ENCODE measurements at regions not wholly inside any gene's neighbourhood (a gene's known extent, or its start where the extent isn't known, plus 50 kb on each side); places are given as distances from the start of the nearest gene placed in this dataset.
"Not testable (repeated sequence)": the region's sequence is repeated elsewhere in the genome, so short reads cannot be mapped to it uniquely, and the experiment has no call there.

DNA sequence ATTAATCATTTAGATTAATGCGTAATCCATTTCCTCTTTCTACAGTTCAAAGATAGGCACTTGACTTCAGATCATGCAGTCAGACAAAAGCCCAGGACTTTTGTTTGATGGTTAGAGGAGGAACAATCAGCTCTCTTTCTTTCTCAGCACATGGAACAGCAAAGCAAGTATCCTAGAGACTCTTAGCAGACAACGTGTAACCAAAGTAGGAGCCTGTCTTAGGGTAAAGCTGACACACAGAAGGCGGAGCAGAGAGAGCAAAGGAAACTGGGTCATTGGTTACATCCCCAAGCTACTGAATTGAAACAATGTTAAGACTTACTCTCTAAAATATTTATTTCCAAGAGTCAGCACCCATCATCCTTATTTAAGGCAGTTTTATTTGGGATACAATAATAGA, 110.0 kb upstream of the HES1 start:
- no peak overlapping the region for H3K4me3 Mint-ChIP-seq
- H3K9me3 Mint-ChIP-seq, result peaks cover 0 to 5% (median 5%) of the 10 kb centered on the region in 3 donors
- H3K4me1 Mint-ChIP-seq, result peaks cover 6 to 14% (median 9%) of the 10 kb centered on the region in 3 donors
- H3K27me3 Mint-ChIP-seq, result peaks cover 3% of the 10 kb centered on the region
- H3K27ac Mint-ChIP-seq, result no peak overlapping the region
- H3K36me3 Mint-ChIP-seq, result peaks cover 2% of the 10 kb centered on the region

DNA sequence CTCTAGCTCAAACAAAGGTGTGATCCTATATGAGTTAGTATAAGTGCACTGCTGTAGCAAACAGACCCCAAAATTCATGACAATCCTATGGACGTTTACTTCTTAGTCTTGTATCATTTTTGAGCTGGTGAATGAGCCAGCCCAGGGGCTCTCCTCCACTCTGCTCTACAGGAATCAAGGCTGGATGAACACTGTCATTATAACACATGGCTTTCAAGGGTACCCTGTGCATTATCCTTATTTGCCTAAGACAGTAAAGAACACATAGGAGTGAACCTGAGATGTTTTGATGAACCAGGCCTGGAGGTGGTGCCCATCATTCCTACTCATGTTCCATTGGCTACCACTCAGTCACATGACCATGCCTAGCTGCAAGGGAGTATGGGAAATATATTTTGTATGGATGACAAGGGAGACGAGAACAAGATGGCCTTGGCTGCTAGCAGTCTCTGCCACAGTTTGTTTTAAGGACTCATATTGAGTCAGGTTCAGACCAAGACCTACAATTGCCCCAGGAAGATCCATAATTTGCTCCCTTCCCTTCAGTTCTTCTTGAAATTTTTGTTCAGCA, 107.4 kb upstream of the HES1 start:
- H3K27me3 Mint-ChIP-seq, result peaks cover 13% of the 10 kb centered on the region
- peak overlapping the region in 1 of 3 donors; percentile 14 for H3K27ac Mint-ChIP-seq
- H3K4me1 Mint-ChIP-seq, result peaks cover 19 to 30% (median 21%) of the 10 kb centered on the region in 3 donors
- H3K36me3 Mint-ChIP-seq, result peaks cover 2% of the 10 kb centered on the region
- no peak overlapping the region for H3K4me3 Mint-ChIP-seq
- peaks cover 0 to 5% (median 4%) of the 10 kb centered on the region in 3 donors for H3K9me3 Mint-ChIP-seq

DNA sequence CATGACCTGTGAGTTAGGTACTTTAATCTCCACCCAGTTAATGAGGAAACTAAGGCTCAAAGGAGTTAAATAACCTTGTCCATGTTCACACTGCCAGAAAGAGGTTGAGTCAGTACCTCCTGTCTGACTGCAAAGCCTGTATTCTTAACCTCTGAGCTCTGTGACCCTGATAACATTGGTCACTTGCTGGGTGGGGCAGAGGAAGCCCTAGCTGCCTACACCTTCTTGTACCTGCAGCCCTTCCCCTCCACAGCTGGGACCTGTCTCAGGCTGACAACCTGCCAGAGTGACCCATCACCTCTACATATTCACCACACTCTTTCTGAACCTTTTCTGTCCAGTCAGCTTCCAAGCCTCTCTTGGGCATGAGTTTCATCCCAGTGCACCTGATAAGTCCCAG, 106.1 kb upstream of the HES1 start:
- Mint-ChIP-seq H3K4me1 (peaks cover 32 to 42% (median 33%) of the 10 kb centered on the region in 3 donors), H3K27me3 (peaks cover 17% of the 10 kb centered on the region), H3K27ac (no peak overlapping the region), H3K9me3 (peaks cover 0 to 5% (median 4%) of the 10 kb centered on the region in 3 donors), H3K4me3 (peak overlapping the region in 2 of 4 donors; percentile 60 to 75), H3K36me3 (peaks cover 2% of the 10 kb centered on the region)

DNA sequence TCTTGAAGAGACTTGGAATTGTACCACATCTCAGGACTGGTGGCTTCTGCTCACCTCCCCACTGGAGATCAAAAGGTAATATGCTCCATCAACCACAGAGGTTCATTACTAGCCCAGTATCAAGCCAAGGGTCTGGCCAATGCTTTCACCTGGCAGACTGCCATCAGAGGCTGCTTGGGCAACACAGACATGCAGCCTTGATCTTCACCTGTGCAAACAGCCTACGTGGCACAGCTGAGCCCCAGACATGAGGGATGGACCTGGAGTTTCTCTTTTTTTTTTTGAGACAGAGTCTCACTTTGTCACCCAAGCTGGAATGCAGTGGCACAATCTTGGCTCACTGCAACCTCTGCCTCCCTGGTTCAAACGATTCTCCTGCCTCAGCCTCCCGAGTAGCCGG, 105.6 kb upstream of the HES1 start:
- peaks cover 0 to 5% (median 4%) of the 10 kb centered on the region in 3 donors for H3K9me3 Mint-ChIP-seq
- H3K4me1 Mint-ChIP-seq, result peaks cover 37 to 47% (median 37%) of the 10 kb centered on the region in 3 donors
- no peak overlapping the region for H3K27ac Mint-ChIP-seq
- peaks cover 2% of the 10 kb centered on the region for H3K36me3 Mint-ChIP-seq
- H3K27me3 Mint-ChIP-seq, result peaks cover 17% of the 10 kb centered on the region
- peak overlapping the region in 1 of 4 donors; percentile 43 for H3K4me3 Mint-ChIP-seq

DNA sequence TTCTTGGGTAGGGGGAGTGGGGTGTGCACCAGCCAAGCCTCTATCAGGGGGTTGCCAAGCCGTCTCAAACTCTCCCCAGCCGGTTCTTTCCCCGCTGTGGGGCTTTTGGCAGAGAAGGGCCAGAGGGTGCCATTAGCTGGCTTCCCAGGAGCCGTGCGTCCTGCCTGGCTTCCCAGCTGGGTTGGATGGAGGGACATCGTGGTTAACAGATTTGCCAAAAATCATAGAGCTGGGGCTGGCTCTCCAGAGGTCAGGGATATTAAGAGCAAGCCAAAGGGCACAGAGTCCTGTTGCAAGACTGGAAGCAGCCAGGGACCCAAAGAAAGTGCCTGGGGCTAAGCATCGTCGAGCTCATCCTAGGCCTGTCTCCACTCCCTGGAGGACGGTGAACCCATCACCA, 104.6 kb upstream of the HES1 start:
- Mint-ChIP-seq H3K27me3 (peaks cover 17% of the 10 kb centered on the region), H3K27ac (peak overlapping the region in 1 of 3 donors; percentile 84), H3K9me3 (peaks cover 0 to 5% (median 4%) of the 10 kb centered on the region in 3 donors), H3K4me3 (no peak overlapping the region), H3K36me3 (no peaks in the 10 kb centered on the region), H3K4me1 (peaks cover 40 to 55% (median 43%) of the 10 kb centered on the region in 3 donors)

DNA sequence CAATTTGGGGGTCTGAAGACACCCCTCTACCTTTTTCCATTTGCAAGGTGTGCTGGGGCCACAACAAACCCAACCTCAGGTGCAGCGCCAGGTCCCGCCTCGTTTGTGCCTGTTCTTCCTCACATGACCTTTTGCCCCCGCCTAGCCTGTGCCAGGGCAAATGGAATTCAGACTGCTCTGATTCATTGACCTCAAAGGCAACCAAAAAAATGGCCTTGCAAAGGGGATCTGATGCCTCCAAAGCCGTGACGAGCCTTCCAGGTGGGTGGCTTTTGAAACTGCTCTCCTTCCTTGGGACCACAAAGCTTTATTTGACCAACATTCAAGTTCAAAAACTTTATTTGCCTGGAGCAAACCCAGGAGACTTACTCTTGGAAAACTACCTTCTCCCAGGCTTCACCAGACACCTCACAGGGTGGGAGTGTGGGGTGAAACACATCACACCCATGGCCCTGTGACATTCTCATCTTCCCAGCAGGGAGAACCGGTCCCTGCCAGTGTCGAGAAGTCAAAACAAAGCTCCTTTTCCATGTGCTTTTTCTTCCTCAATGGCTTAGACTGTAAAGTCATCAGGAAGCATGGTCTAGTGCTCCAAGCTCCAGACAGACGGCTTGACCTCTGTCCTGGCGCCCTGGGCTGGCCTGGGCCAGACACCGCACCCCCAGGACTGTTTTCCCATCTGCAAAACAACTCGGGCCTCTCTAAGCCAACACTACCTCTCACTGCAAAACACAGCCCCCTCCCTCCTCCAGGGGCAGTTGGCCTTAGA, 103.9 kb upstream of the HES1 start:
- Mint-ChIP-seq H3K4me3 (peak overlapping the region in 2 of 4 donors; percentile 74 to 83), H3K9me3 (peaks cover 0 to 5% (median 4%) of the 10 kb centered on the region in 3 donors), H3K4me1 (peaks cover 40 to 57% (median 47%) of the 10 kb centered on the region in 3 donors), H3K27me3 (peaks cover 17% of the 10 kb centered on the region), H3K27ac (peak overlapping the region in 2 of 3 donors; percentile 4 to 90), H3K36me3 (no peaks in the 10 kb centered on the region)

DNA sequence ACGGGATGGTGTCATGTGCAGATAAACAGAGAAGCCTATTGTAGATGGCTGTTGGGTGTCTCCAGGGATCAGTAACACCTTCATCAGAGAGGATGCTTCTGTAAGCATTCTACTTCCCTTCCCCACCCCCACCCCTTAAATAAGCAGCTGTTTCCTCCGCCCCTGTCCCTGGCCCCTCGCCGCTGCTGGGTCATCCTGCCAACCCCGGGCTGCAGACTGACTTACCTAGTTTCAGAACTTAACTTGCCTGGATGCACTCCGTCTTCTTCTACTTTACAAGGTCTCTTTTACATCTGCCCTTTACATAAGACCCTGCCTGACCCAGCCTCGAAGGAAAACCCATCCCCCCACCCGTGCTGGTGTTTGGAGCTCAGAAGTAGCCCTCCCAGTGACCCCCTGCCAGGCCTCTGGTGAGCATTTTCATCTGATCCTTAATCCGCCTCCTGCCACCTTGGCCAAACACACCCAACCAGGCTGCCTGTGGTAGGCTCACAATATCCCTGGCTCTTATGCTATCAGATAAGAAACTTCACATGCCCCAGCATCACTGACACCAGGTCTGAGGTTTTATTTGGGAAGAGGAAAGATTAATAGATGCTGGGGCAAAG, 103.0 kb upstream of the HES1 start:
- Mint-ChIP-seq H3K27me3 (peaks cover 17% of the 10 kb centered on the region), H3K36me3 (no peaks in the 10 kb centered on the region), H3K27ac (peak overlapping the region; percentile 4 to 90 (median 82)), H3K4me3 (peak overlapping the region in 2 of 4 donors; percentile 74 to 83), H3K9me3 (peaks cover 0 to 5% (median 0%) of the 10 kb centered on the region in 3 donors), H3K4me1 (peaks cover 46 to 62% (median 52%) of the 10 kb centered on the region in 3 donors)

DNA sequence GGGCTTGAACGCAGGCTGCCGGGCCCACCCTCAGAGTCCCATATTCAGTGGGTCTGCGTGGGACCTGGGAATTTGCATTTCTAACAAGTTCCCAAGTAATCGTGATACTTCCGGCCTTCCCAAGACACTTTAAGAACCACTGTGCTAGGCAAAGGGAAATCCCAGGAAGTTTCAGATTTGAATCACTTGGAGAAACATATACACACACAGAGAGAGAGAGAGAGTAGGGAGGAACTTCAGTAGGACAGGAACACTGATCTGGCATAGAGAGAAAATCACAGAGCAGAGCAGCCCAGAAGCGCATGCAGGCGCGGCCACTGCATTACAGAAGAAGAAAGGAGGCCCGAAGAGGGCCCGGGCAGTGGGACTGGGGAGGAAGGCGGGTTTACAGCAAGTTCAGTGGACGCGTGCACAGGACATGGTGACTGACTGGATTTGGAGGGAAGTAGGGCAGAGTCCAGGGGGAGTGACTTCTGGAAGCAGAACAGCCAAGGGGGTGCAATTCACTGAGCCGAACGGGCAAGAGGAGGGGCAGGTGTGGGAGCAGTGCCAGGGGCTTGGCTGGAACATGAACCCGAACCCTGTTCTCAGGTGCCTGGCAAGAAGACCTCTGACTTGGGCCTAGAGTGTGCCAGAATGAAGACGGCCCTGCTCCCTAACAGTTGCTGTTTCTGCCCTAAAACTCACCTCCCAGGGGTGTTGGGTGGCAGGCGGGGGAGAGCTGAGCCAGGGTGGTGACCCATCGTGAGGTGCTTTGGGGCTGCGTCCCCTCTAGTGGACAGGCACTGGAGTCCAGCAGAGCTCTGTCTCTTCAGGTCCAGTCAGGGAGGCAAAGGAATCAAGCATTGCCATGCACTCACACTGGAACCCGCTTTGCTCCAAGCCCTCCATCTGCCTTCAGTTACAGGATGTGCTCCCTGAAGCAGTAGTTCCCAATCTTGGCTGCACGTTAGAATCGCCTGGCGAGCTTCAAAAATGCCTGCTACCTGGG, 101.3 kb upstream of the HES1 start:
- Mint-ChIP-seq H3K4me3 (peak overlapping the region; percentile 10 to 91 (median 66)), H3K27me3 (peaks cover 17% of the 10 kb centered on the region), H3K9me3 (no peaks in the 10 kb centered on the region), H3K27ac (peak overlapping the region in 2 of 3 donors; percentile 57 to 83), H3K4me1 (peaks cover 41 to 56% (median 54%) of the 10 kb centered on the region in 3 donors), H3K36me3 (no peaks in the 10 kb centered on the region)

DNA sequence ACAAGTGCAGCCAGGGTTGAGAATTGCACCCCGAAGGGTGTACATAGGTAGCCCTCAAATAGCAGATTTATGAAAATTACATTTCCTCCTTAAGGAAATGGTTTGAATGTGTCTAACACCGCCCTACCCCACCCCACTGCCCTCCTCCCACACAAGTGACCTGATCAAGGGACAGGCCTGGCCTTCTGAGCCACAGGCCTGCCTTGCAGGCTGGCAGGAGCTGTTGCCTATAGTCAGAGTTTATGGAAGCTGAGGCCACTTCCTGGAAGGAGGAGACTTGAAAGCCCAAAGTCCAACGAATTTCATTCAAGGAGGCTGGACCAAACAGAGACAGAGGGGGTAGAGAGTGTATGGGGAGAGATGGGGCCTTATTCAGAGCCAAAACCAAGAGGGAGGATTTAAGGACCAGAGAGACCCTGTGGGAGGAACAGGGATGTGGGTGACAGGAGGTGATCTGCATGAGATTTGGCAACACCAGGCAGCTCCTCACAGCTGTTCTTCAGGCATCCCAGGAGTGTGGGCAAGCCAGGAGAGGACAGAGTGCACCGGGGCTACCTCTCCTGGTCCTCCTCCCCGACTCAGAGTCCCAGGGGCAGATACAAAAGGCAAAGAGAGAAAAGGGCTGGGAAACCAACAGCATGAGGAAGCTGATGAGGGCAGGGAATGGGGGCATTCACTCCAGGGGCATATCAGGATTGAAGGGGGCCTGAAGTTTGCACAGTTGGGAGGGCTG, 100.4 kb upstream of the HES1 start:
- peak overlapping the region; percentile 10 to 91 (median 66) for H3K4me3 Mint-ChIP-seq
- H3K27me3 Mint-ChIP-seq, result peaks cover 15% of the 10 kb centered on the region
- H3K9me3 Mint-ChIP-seq, result no peaks in the 10 kb centered on the region
- no peaks in the 10 kb centered on the region for H3K36me3 Mint-ChIP-seq
- H3K4me1 Mint-ChIP-seq, result peaks cover 38 to 54% (median 52%) of the 10 kb centered on the region in 3 donors
- peak overlapping the region in 1 of 3 donors; percentile 57 for H3K27ac Mint-ChIP-seq

DNA sequence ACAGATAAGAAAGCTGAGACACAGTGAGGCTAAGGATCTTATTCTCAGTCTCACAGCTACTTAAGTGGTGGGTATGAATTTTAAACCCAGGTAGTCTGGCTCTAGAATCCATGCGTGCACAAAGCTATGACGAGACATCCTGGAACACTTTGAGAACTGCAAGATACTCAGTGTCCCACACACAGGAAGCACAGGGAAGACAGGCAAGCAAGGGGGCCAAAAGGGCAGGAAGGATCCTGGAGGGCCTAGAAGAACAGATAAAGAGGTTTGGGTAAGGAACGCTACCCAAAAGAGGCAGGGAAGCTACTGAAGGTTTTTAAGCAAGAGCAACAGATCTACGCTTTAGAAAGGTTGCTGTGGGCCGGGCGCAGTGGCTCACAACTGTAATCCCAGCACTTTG, 99.1 kb upstream of the HES1 start:
- Mint-ChIP-seq H3K27ac (no peak overlapping the region), H3K4me1 (peaks cover 38 to 54% (median 52%) of the 10 kb centered on the region in 3 donors), H3K36me3 (no peaks in the 10 kb centered on the region), H3K4me3 (peak overlapping the region in 1 of 4 donors; percentile 19), H3K9me3 (no peaks in the 10 kb centered on the region), H3K27me3 (peaks cover 17% of the 10 kb centered on the region)

DNA sequence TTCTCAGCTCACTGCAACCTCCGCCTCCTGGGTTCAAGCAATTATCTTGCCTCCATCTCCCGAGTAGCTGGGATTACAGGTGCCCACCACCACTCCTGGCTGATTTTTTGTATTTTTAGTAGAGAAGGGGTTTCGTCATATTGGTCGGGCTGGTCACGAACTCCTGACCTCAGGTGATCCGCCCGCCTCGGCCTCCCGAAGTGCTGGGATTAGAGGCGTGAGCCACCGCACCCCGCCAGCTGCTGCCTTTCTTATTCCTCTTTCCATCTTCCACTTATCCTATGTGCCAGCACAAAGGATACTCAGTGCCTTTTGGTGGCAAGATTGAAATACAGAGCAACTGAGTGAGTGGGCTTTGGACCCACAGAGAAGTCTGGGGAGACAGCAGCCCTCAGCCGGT, 97.6 kb upstream of the HES1 start:
- not testable (repeated sequence) for H3K36me3 Mint-ChIP-seq, H3K4me3 Mint-ChIP-seq, H3K27me3 Mint-ChIP-seq, H3K9me3 Mint-ChIP-seq
- H3K27ac Mint-ChIP-seq, result peak overlapping the region in 1 of 3 donors; percentile 35
- peaks cover 27 to 43% (median 37%) of the 10 kb centered on the region in 3 donors for H3K4me1 Mint-ChIP-seq

DNA sequence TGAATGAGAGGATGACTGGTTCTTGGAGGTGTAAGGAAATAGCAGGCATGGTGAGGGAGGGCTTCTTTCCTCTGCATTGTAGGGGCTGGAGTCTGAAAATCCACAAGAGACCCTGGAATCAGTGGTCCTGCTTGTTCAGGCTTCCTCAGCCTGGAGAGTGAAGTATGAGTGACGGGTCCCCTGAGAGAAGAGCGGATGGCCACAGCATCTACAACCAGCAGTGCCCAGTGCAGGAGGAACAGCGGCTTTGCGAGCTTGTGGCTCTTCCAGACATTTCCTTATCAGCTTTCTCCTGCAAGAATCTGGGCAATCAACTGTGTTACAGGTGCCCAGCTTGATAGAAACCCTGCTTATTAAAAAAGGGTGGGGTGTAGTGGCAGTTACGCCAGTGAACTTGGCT, 97.0 kb upstream of the HES1 start:
- Mint-ChIP-seq H3K9me3 (no peaks in the 10 kb centered on the region), H3K27me3 (peaks cover 7% of the 10 kb centered on the region), H3K36me3 (no peaks in the 10 kb centered on the region), H3K4me3 (no peak overlapping the region), H3K4me1 (peaks cover 22 to 40% (median 31%) of the 10 kb centered on the region in 3 donors), H3K27ac (peak overlapping the region in 1 of 3 donors; percentile 35)

DNA sequence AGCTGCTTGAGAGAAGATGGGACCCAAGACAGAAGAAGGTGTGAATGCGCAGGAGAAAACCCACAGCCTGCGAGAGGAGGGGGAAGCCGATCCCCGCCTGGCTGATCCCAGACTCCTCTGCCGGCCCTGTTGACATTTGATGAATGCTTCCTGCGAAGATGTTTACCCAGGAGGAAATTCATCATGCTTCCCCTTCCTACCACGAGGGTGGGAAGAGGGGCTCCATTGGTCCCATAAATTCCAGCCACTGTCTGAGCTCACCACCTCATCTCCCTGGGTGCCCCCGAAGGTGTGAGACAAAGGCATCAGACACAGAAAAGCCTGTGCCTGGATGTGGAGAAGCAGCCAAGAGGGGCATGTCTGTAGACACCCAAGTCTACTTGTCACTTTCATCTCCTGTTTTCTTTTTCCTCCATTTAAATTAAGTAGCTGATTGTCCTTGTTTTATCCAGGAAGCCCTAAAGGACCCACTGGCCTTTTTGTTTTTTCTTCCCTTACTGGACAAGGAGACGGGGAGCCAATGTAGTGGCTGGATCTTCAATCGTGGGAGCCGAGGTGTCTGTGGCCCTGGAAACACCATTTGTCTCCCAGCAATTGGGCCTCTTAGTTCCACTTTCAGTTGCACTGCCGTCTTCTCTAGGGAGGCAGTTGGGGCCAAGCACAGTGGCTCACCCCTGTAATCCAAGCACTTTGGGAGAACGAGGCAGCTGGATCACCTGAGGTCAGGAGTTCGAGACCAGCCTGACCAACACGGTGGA, 95.3 kb upstream of the HES1 start:
- H3K4me3 Mint-ChIP-seq, result peak overlapping the region in 1 of 4 donors; percentile 42
- no peak overlapping the region for H3K27ac Mint-ChIP-seq
- peaks cover 3% of the 10 kb centered on the region for H3K27me3 Mint-ChIP-seq
- H3K4me1 Mint-ChIP-seq, result peaks cover 8 to 29% (median 19%) of the 10 kb centered on the region in 3 donors
- no peaks in the 10 kb centered on the region for H3K36me3 Mint-ChIP-seq
- H3K9me3 Mint-ChIP-seq, result no peaks in the 10 kb centered on the region

Measured in IgD-negative memory B cell (primary cell).